Activated B cell treated with CpG ODN at 0.5 μM for 24 hours (primary cell): ENCODE measurements at regions not wholly inside any gene's neighbourhood (a gene's known extent, or its start where the extent isn't known, plus 50 kb on each side); places are given as distances from the start of the nearest gene placed in this dataset.

Experiments used
- ATAC-seq: fragments of 200-7000 bp; cut with Tn5 transposase; one replicate; pipeline ENCODE4 v1.10.0; 2021; ENCODE audit warnings: low read depth, mild to moderate bottlenecking, moderate library complexity
- CTCF ChIA-PET: fragments of 350-600 bp; sonication (Branson Sonifier 250); formaldehyde crosslinking; loops from one replicate; lab custom pipeline; 2021; ENCODE audit warnings: antibody characterized with exemption; lab: Charles Lee
- POLR2A ChIA-PET: fragments of 350-600 bp; sonication (Branson Sonifier 250); formaldehyde crosslinking; loops from one replicate; lab custom pipeline; 2021; ENCODE audit warnings: antibody characterized with exemption; lab: Charles Lee
- DNase-seq: peaks from one replicate; pipeline ENCODE4 v3.0.0; 2022
- H3K27ac Mint-ChIP-seq: one replicate; pipeline ENCODE4 v1.8.0; 2020; ENCODE audit warnings: mixed read lengths
- H3K27me3 Mint-ChIP-seq: one replicate; pipeline ENCODE4 v1.8.0; 2021; ENCODE audit warnings: mixed read lengths
- H3K36me3 Mint-ChIP-seq: one replicate; pipeline ENCODE4 v1.8.0; 2021; ENCODE audit warnings: low read depth, mixed read lengths
- H3K4me1 Mint-ChIP-seq: one replicate; pipeline ENCODE4 v1.8.0; 2021; ENCODE audit warnings: mixed read lengths
- H3K4me3 Mint-ChIP-seq: one replicate; pipeline ENCODE4 v1.8.0; 2020; ENCODE audit warnings: mild to moderate bottlenecking, mixed read lengths
- H3K9me3 Mint-ChIP-seq: one replicate; pipeline ENCODE4 v1.8.0; 2020; ENCODE audit warnings: mixed read lengths
- CTCF ChIP-seq: fragments of 200-600 bp; IDR thresholded peaks from one replicate; pipeline ENCODE4 v1.8.0; 2022; ENCODE audit warnings: antibody characterized with exemption, mild to moderate bottlenecking
- intact Hi-C: fragments of 100-400 bp; cut with micrococcal nuclease; formaldehyde crosslinking; loops from one replicate; pipeline ENCODE4 v1.15.1; 2024

DNA sequence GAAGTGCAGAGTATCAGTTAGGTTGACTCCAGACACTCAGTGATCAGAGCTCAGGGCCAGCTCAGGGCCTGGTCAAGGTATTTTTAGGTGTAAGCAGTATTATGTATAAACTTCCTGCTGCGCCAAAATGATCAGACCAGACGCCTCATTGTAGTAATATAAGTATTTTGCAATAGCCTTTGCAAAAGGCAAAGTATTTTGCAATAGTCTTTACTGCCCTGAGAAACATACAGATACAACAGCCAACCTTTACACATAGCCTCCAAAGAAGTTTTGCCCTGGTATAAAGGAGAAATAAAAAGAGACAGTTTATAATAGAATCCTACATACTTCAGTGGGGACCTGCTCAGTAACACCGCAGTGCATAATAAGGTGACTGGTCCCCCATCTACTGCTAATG lies 333.0 kb upstream of the EEF2KMT start:
- Mint-ChIP-seq H3K4me1 (no peaks in the 10 kb centered on the region), H3K9me3 (no peaks in the 10 kb centered on the region), H3K4me3 (no peak overlapping the region), H3K36me3 (no peaks in the 10 kb centered on the region), H3K27me3 (peaks cover 2% of the 10 kb centered on the region), H3K27ac (no peak overlapping the region)
- DNase-seq (no peak), ATAC-seq (no peak)
- no peak for TF ChIP-seq CTCF
- CTCF ChIA-PET: no interaction called here
- intact Hi-C loops: no loop called here
- POLR2A ChIA-PET: no interaction called here

- DNase-seq: no peak
- Mint-ChIP-seq H3K27me3 (peaks cover 2% of the 10 kb centered on the region), H3K4me1 (no peaks in the 10 kb centered on the region), H3K27ac (no peak overlapping the region), H3K36me3 (no peaks in the 10 kb centered on the region), H3K9me3 (no peaks in the 10 kb centered on the region), H3K4me3 (no peak overlapping the region)
- POLR2A ChIA-PET: no interaction called here
- CTCF ChIA-PET: no interaction called here
- intact Hi-C loops: no loop called here
- no peak for ATAC-seq
- TF ChIP-seq CTCF: no peak
Observed at GRCh38 chr16:5428932-5429331, 331.3 kb upstream of the EEF2KMT start.

- H3K4me3 Mint-ChIP-seq: no peak overlapping the region
- intact Hi-C loops: no loop called here
- H3K9me3 Mint-ChIP-seq: no peaks in the 10 kb centered on the region
- H3K4me1 Mint-ChIP-seq: no peaks in the 10 kb centered on the region
- no peaks in the 10 kb centered on the region for H3K36me3 Mint-ChIP-seq
- TF ChIP-seq CTCF: no peak
- no peak overlapping the region for H3K27ac Mint-ChIP-seq
- H3K27me3 Mint-ChIP-seq: peaks cover 2% of the 10 kb centered on the region
- DNase-seq: no peak
- POLR2A ChIA-PET: no interaction called here
- CTCF ChIA-PET: no interaction called here
- no peak for ATAC-seq
Observed at GRCh38 chr16:5427571-5427970, 330.0 kb upstream of the EEF2KMT start.

DNA sequence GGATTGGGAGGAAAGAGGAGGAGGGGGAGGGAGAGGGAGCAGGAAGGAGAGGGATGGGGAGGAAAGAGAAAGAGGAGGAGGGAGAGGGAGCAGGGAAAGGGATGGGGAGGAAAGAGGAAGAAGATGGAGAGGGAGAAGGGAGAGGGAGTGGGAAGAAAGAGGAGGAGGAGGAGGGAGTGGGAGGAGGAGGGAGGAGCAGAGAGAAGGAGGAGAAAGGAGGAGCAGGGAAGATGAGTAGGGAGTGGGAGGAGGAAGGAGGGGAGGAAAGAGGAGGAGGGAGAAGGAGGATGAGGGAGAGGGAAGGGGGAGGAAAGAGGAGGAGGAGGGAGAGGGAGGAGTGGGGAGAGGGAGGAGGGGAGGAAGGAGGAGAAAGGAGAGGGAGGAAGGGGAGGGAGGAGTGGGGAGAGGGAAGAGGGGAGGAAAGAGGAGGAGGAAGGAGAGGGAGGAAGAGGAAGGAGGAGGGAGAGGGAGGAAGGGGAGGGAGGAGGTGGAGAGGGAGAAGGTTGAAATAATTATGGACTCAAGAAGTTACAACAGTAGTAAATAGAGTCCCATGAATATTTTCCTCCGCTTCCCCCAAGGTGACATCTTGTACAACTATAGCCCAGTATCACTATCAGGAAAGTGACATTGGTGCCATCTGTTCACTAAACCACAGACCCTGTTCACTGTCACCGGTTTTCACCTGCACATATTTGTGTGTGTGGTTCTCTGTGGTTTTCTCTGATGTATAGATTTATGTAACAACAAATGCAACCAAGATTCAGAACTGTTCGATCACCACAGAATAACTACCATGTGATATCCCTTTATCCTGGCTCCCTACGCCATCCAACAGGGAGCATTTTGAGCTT lies 325.3 kb upstream of the EEF2KMT start:
- Mint-ChIP-seq H3K27ac (no peak overlapping the region), H3K27me3 (peaks cover 2% of the 10 kb centered on the region), H3K9me3 (no peaks in the 10 kb centered on the region), H3K4me3 (no peak overlapping the region), H3K4me1 (no peaks in the 10 kb centered on the region), H3K36me3 (no peaks in the 10 kb centered on the region)
- POLR2A ChIA-PET: no interaction called here
- no peak for TF ChIP-seq CTCF
- ATAC-seq: no peak
- intact Hi-C loops: no loop called here
- CTCF ChIA-PET: no interaction called here
- no peak for DNase-seq

DNA sequence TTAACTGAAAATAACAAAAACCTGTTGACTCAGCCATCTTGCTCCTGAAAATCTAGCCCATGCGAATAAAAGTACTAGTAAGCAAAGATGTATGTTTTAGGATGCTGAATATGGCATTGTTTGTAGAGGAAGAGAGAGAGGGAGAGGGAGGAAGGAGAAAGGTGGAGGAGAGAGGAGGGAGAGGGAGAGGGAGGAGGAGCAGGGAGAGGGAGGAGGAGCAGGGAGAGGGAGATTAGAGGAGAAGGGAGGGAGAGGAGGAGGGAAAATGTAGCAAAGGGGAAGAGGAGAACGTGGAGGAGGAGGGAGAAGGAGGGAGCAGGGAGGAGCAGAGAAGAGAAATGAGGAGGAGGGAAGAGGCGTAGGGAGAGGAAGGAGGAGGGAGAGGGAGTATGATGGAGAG lies 324.5 kb upstream of the EEF2KMT start:
- H3K4me1 Mint-ChIP-seq: no peaks in the 10 kb centered on the region
- H3K36me3 Mint-ChIP-seq: no peaks in the 10 kb centered on the region
- intact Hi-C loops: no loop called here
- DNase-seq (no peak), ATAC-seq (no peak)
- ChIA-PET CTCF (no interaction called here), POLR2A (no interaction called here)
- no peak for TF ChIP-seq CTCF
- no peak overlapping the region for H3K27ac Mint-ChIP-seq
- no peaks in the 10 kb centered on the region for H3K9me3 Mint-ChIP-seq
- no peak overlapping the region for H3K4me3 Mint-ChIP-seq
- H3K27me3 Mint-ChIP-seq: no peaks in the 10 kb centered on the region
